HG03457 (cell line): ENCODE measurements at regions not wholly inside any gene's neighbourhood (a gene's known extent, or its start where the extent isn't known, plus 50 kb on each side); places are given as distances from the start of the nearest gene placed in this dataset.
"Not testable (repeated sequence)": the region's sequence is repeated elsewhere in the genome, so short reads cannot be mapped to it uniquely, and the experiment has no call there.

ENCODE experiments used
- ATAC-seq: cut with Tn5 transposase; IDR thresholded peaks from one replicate; pipeline ENCODE4 v1.9.1; 2021; ENCODE audit warnings: moderate number of reproducible peaks; ENCODE audit not compliant: unreplicated experiment

GRCh38 chr2:7866825-7867224 is 815.0 kb upstream of the ID2 start:
- no peak for ATAC-seq

GRCh38 chr2:7867867-7868266 is 814.0 kb upstream of the ID2 start:
- ATAC-seq: no peak

GRCh38 chr2:7868836-7869235 is 813.0 kb upstream of the ID2 start:
- ATAC-seq: no peak

GRCh38 chr2:7876445-7876844 is 805.4 kb upstream of the ID2 start:
- not testable (repeated sequence) for ATAC-seq

- ATAC-seq: not testable (repeated sequence)
Observed at GRCh38 chr2:7878266-7878665, 803.6 kb upstream of the ID2 start.

GRCh38 chr2:7878786-7879482 is 802.9 kb upstream of the ID2 start:
- ATAC-seq: no peak

- no peak for ATAC-seq
Observed at GRCh38 chr2:7879483-7879835, 802.4 kb upstream of the ID2 start.

GRCh38 chr2:7880126-7880525 is 801.7 kb upstream of the ID2 start:
- ATAC-seq: no peak

GRCh38 chr2:7880566-7880965 is 801.3 kb upstream of the ID2 start:
- no peak for ATAC-seq

- ATAC-seq: no peak
Observed at GRCh38 chr2:7881063-7881462, 800.8 kb upstream of the ID2 start.

GRCh38 chr2:7881466-7881865 is 800.4 kb upstream of the ID2 start:
- no peak for ATAC-seq

- no peak for ATAC-seq
Observed at GRCh38 chr2:7882296-7882695, 799.6 kb upstream of the ID2 start.

GRCh38 chr2:7884338-7884737 is 797.5 kb upstream of the ID2 start:
- no peak for ATAC-seq

GRCh38 chr2:7886666-7887065 is 795.2 kb upstream of the ID2 start:
- ATAC-seq: no peak

- no peak for ATAC-seq
Observed at GRCh38 chr2:7887441-7887840, 794.4 kb upstream of the ID2 start.

- ATAC-seq: no peak
Observed at GRCh38 chr2:7888876-7889275, 793.0 kb upstream of the ID2 start.

- no peak for ATAC-seq
Observed at GRCh38 chr2:7891312-7891711, 790.5 kb upstream of the ID2 start.

- ATAC-seq: no peak
Observed at GRCh38 chr2:7895289-7895688, 786.6 kb upstream of the ID2 start.

- ATAC-seq: no peak
Observed at GRCh38 chr2:7896940-7897487, 784.8 kb upstream of the ID2 start.

- no peak for ATAC-seq
Observed at GRCh38 chr2:7899241-7899640, 782.6 kb upstream of the ID2 start.

- no peak for ATAC-seq
Observed at GRCh38 chr2:7899923-7900322, 781.9 kb upstream of the ID2 start.

- ATAC-seq: no peak
Observed at GRCh38 chr2:7900593-7900992, 781.3 kb upstream of the ID2 start.

- no peak for ATAC-seq
Observed at GRCh38 chr2:7902251-7902765, 779.5 kb upstream of the ID2 start.
